MCF 10A (cell line): ENCODE measurements at regions not wholly inside any gene's neighbourhood (a gene's known extent, or its start where the extent isn't known, plus 50 kb on each side); places are given as distances from the start of the nearest gene placed in this dataset.

Experiments
- BruUV-seq: library from RNA; stranded (reverse); fragments of 400-500 nt; replicated peaks from 2 replicates; lab custom pipeline; 2021; lab: Mats Ljungman, UMichigan
- CTCF ChIA-PET: fragments of 300-600 bp; sonication (Branson Sonifier 250); formaldehyde crosslinking; extraction: SDS; loops from one replicate; lab custom pipeline; 2021; ENCODE audit warnings: antibody characterized with exemption, inconsistent platforms; lab: Yijun Ruan, JAX
- POLR2A ChIA-PET: fragments of 300-600, 350-650 bp; sonication (Branson Sonifier 250); formaldehyde crosslinking; extraction: SDS; loops from one replicate; lab custom pipeline; 2020; ENCODE audit warnings: antibody characterized with exemption, inconsistent platforms; lab: Yijun Ruan, JAX
- DNase-seq: peaks from one replicate; pipeline ENCODE4 v3.0.0-alpha.2; 2018; ENCODE audit not compliant: unreplicated experiment
- H3K27ac Mint-ChIP-seq: one replicate; pipeline ENCODE4 v1.8.0; 2022; ENCODE audit warnings: mild to moderate bottlenecking, low read depth, mixed read lengths; ENCODE audit not compliant: unreplicated experiment
- H3K27me3 Mint-ChIP-seq: one replicate; pipeline ENCODE4 v1.8.0; 2022; ENCODE audit warnings: mixed read lengths; ENCODE audit not compliant: insufficient read depth, unreplicated experiment
- H3K36me3 Mint-ChIP-seq: one replicate; pipeline ENCODE4 v1.8.0; 2022; ENCODE audit warnings: mild to moderate bottlenecking, moderate library complexity, mixed read lengths; ENCODE audit not compliant: insufficient read depth, unreplicated experiment
- H3K4me1 Mint-ChIP-seq: one replicate; pipeline ENCODE4 v1.8.0; 2022; ENCODE audit warnings: mixed read lengths; ENCODE audit not compliant: insufficient read depth, unreplicated experiment
- H3K4me3 Mint-ChIP-seq: one replicate; pipeline ENCODE4 v1.8.0; 2022; ENCODE audit warnings: mild to moderate bottlenecking, moderate library complexity, mixed read lengths; ENCODE audit not compliant: unreplicated experiment
- H3K9me3 Mint-ChIP-seq: one replicate; pipeline ENCODE4 v1.8.0; 2022; ENCODE audit warnings: mixed read lengths; ENCODE audit not compliant: unreplicated experiment
- intact Hi-C: fragments of 100-400 bp; cut with micrococcal nuclease; formaldehyde crosslinking; loops from 2 replicates; pipeline ENCODE4 v1.14.1; 2022
- TF ChIP-seq, protein P1 (sequence below): fragments of 200-600 bp; IDR thresholded peaks from one replicate; pipeline ENCODE4 v1.8.0; 2022; ENCODE audit warnings: antibody characterized with exemption, mild to moderate bottlenecking; ENCODE audit not compliant: unreplicated experiment

DNA sequence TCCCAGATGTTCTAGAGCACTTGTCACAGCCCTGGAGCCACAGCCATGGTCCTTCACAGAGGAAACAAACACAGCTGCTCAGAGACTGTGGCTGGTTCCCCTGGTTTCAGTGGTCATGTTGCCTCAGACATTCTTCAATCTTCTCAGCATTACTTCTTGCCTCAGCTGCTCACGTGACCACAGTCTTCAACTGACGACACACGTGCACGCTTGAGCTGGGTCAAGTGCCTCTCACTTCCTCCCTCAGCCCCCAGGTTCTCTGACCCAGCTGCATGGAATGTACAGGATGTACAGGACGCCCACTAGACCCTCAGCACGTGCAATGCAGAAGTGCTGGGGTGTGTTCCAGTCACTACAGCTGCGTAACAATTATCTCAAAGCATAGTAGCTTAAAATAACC lies 159.8 kb upstream of the GGTLC1 start:
- no peak for DNase-seq
- TF ChIP-seq, protein P1, sequence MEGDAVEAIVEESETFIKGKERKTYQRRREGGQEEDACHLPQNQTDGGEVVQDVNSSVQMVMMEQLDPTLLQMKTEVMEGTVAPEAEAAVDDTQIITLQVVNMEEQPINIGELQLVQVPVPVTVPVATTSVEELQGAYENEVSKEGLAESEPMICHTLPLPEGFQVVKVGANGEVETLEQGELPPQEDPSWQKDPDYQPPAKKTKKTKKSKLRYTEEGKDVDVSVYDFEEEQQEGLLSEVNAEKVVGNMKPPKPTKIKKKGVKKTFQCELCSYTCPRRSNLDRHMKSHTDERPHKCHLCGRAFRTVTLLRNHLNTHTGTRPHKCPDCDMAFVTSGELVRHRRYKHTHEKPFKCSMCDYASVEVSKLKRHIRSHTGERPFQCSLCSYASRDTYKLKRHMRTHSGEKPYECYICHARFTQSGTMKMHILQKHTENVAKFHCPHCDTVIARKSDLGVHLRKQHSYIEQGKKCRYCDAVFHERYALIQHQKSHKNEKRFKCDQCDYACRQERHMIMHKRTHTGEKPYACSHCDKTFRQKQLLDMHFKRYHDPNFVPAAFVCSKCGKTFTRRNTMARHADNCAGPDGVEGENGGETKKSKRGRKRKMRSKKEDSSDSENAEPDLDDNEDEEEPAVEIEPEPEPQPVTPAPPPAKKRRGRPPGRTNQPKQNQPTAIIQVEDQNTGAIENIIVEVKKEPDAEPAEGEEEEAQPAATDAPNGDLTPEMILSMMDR, result no peak
- Mint-ChIP-seq H3K9me3 (peaks cover 44% of the 10 kb centered on the region), H3K4me1 (no peaks in the 10 kb centered on the region), H3K36me3 (no peaks in the 10 kb centered on the region), H3K27ac (no peak overlapping the region), H3K4me3 (no peak overlapping the region), H3K27me3 (no peaks in the 10 kb centered on the region)
- intact Hi-C loops, result no loop called here
- POLR2A ChIA-PET, result no interaction called here
- CTCF ChIA-PET, result no interaction called here
- BruUV-seq, result no TSS peak

DNA sequence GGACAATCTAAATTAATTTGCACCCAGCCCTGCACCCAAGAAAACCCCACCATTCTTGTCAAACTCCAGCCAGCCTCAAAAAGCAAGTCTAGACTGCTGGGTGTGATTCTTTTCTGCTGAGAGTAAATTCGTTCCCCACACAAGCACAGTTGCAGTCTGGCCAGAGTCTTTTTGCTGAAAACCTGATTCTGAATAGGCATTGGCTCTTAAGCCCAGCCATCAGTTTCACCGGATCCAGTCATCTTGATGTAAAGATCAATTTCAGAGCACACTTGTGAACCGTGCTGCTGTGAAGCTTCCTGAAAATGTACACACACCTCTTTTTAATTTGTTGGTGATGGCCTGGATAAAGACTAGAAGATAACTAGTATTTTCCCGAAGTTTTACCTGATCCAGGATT lies 159.4 kb upstream of the GGTLC1 start:
- ChIA-PET POLR2A (no interaction called here), CTCF (no interaction called here)
- Mint-ChIP-seq H3K27me3 (no peaks in the 10 kb centered on the region), H3K36me3 (no peaks in the 10 kb centered on the region), H3K4me3 (no peak overlapping the region), H3K9me3 (peaks cover 40% of the 10 kb centered on the region), H3K4me1 (no peaks in the 10 kb centered on the region), H3K27ac (no peak overlapping the region)
- BruUV-seq, result no TSS peak
- intact Hi-C loops, result no loop called here
- TF ChIP-seq, protein P1, result no peak
- DNase-seq, result no peak

DNA sequence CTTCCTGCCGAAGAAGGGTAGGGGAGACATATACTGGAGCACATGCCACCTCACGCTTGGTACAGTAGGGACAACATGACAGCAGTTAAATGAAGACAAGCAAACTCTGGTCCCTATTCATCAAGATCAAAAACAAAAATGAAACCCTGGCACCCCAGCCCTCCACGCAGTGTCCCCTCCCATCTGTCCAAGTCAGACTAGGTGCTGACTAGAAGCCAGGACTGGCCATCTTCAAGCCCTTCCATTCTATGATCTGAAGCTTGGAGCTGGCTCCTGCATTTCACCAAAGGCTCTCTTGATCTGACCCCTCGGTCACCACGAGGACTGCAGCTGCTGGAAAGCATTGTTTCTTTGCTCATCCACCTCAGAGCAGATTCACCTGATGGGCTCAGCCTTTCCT lies 158.9 kb upstream of the GGTLC1 start:
- no TSS peak for BruUV-seq
- Mint-ChIP-seq H3K27me3 (no peaks in the 10 kb centered on the region), H3K27ac (no peak overlapping the region), H3K4me3 (no peak overlapping the region), H3K4me1 (no peaks in the 10 kb centered on the region), H3K9me3 (peaks cover 38% of the 10 kb centered on the region), H3K36me3 (no peaks in the 10 kb centered on the region)
- no peak for DNase-seq
- intact Hi-C loops, result no loop called here
- POLR2A ChIA-PET, result no interaction called here
- CTCF ChIA-PET, result interaction anchor here (0.6 kb wide), 1 partner anchor 808 kb away, joined by 4 read pairs; no protein-coding TSS in a partner anchor
- TF ChIP-seq, protein P1, result no peak

DNA sequence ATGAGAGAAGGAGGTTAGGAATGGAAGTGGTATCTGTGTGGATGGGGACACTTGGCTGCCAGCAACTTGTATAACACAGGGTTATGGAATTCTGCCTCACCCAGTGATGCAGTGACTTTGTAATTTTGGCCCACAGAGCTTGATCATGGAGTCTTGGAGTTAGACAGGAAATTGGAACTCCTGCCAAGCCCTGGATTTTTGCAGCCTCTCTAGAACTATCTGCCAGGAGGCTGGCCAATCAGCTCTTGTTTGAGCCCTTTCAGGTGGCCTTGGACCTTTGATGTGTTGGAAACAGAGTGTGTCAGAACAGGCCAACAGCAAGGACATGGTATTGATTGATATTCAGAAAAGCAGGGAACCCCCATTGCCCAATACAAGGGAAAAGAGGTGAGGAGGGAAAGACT lies 157.7 kb upstream of the GGTLC1 start:
- Mint-ChIP-seq H3K27ac (no peak overlapping the region), H3K36me3 (no peaks in the 10 kb centered on the region), H3K9me3 (peaks cover 37% of the 10 kb centered on the region), H3K4me3 (no peak overlapping the region), H3K27me3 (no peaks in the 10 kb centered on the region), H3K4me1 (no peaks in the 10 kb centered on the region)
- BruUV-seq, result no TSS peak
- POLR2A ChIA-PET, result no interaction called here
- DNase-seq, result no peak
- TF ChIP-seq, protein P1, result no peak
- intact Hi-C loops, result no loop called here
- CTCF ChIA-PET, result interaction anchor here (0.6 kb wide), 1 partner anchor 17 kb away, joined by 3 read pairs; no protein-coding TSS in a partner anchor
